ENCODE measurements at regions not wholly inside any gene's neighbourhood (a gene's known extent, or its start where the extent isn't known, plus 50 kb on each side); places are given as distances from the start of the nearest gene placed in this dataset.
"Not testable (repeated sequence)": the region's sequence is repeated elsewhere in the genome, so short reads cannot be mapped to it uniquely, and the experiment has no call there.

DNA sequence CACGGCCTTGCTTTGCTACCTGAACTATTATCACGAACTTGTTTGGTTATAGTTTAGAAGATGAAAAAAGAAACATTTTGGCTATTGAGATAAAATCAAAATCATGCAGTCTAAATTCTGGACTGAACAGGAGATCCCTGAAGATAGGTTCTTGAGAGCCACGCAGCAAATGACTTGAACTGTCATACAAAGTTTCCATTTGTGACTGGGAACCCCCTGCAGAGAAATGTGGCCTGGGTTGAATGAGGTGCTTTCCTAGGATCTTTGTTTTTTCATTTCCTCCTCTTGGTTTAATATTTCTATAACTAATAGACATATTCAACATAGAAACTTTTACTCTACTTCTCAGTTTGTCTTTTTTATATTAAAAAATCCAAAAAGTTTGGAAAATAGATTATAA lies 184.7 kb upstream of the TRPM3 start:
- TF ChIP-seq, protein P1, sequence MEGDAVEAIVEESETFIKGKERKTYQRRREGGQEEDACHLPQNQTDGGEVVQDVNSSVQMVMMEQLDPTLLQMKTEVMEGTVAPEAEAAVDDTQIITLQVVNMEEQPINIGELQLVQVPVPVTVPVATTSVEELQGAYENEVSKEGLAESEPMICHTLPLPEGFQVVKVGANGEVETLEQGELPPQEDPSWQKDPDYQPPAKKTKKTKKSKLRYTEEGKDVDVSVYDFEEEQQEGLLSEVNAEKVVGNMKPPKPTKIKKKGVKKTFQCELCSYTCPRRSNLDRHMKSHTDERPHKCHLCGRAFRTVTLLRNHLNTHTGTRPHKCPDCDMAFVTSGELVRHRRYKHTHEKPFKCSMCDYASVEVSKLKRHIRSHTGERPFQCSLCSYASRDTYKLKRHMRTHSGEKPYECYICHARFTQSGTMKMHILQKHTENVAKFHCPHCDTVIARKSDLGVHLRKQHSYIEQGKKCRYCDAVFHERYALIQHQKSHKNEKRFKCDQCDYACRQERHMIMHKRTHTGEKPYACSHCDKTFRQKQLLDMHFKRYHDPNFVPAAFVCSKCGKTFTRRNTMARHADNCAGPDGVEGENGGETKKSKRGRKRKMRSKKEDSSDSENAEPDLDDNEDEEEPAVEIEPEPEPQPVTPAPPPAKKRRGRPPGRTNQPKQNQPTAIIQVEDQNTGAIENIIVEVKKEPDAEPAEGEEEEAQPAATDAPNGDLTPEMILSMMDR (IDR thresholded peaks at IDR 0.05; ENCODE audit: control insufficient read depth, extremely low read depth, insufficient read depth): no peak
- H3K4me3 ChIP-seq (ENCODE audit: low read depth, low read length): no peak overlapping the region
- no peak for DNase-seq (ENCODE audit: low read depth)

DNA sequence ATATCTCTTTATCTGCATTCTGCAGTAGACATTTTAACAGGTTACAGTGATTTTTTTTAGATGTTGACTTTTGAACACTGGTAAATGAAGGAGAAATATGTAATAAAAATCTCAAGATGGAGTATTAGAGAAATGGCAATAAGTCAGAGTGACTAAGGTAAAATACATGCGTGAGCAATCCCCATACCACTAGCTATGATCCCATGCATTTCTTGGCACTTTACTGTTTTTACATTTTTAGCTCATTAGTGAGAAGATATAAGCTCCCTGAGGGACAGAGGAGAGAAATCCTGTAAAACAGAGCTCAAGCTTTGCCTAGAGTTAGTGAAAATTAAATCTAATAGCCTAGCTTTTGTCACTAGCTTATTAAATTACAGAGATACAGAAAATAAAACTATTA lies 181.9 kb upstream of the TRPM3 start:
- DNase-seq (ENCODE audit: low read depth): no peak
- TF ChIP-seq, protein P1 (IDR thresholded peaks at IDR 0.05; ENCODE audit: control insufficient read depth, extremely low read depth, insufficient read depth): no peak
- H3K4me3 ChIP-seq (ENCODE audit: low read depth, low read length): no peak overlapping the region

DNA sequence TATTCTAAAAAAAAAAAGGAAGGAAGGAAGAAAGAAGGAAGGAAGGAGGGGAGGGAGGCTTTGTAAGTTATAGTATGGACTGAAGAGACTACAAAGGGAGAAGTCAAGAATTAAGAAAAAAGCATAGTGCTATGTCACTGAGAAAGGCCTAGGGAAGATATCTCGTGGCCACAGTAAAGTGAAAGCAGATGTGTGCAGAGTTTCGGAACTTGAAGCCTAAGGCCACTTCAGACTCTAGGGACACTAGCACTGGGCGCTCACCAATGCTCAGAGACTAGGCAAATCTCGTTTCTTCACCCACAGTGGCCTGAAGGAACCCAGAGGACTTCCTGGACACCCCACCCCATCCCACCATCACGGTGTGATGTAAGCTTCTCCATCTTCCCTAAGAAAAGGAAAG lies 181.4 kb upstream of the TRPM3 start:
- DNase-seq (ENCODE audit: low read depth): no peak
- TF ChIP-seq, protein P1 (IDR thresholded peaks at IDR 0.05; ENCODE audit: control insufficient read depth, extremely low read depth, insufficient read depth): no peak
- H3K4me3 ChIP-seq (ENCODE audit: low read depth, low read length): no peak overlapping the region

DNA sequence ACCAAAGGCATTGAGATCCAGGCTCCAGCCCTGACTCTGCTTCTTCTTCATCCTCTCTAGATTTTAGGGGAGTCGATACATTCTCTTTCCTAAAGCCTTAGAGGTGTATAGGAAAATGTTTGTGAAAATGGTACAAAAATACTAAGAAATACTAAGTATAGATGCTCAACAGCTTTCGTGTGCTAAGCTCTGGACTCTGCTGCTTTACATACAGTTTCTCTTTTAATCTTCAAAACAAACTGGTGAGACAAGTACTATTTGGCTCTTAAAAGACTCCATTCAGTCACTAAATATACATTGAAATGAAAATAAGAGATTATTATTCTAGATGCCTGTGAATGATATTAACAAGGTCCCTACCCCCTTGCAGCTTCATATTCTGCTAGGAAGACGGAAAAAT lies 174.5 kb upstream of the TRPM3 start:
- no peak overlapping the region for H3K4me3 ChIP-seq (ENCODE audit: low read depth, low read length)
- TF ChIP-seq, protein P1 (IDR thresholded peaks at IDR 0.05; ENCODE audit: control insufficient read depth, extremely low read depth, insufficient read depth): no peak
- no peak for DNase-seq (ENCODE audit: low read depth)

DNA sequence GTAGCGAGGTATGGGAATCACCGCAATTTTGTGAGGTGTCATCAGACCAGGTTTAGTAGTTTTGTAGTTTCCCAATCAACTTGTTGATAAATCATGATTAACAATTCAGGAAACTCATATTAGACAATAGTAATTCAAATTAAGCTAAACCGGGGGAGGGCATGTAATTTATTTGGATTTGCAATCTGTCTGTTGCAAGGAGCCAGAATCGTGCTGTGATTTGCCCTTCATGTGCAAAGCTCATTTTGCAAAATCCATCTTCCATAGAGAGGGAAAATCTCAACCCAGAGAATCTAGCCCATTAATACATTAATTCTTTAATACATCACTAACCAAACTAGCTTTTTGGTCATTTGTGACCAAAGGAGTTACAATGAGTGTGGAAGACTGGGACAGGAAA lies 164.7 kb upstream of the TRPM3 start:
- DNase-seq (ENCODE audit: low read depth): no peak
- TF ChIP-seq, protein P1 (IDR thresholded peaks at IDR 0.05; ENCODE audit: control insufficient read depth, extremely low read depth, insufficient read depth): no peak
- H3K4me3 ChIP-seq (ENCODE audit: low read depth, low read length): no peak overlapping the region

DNA sequence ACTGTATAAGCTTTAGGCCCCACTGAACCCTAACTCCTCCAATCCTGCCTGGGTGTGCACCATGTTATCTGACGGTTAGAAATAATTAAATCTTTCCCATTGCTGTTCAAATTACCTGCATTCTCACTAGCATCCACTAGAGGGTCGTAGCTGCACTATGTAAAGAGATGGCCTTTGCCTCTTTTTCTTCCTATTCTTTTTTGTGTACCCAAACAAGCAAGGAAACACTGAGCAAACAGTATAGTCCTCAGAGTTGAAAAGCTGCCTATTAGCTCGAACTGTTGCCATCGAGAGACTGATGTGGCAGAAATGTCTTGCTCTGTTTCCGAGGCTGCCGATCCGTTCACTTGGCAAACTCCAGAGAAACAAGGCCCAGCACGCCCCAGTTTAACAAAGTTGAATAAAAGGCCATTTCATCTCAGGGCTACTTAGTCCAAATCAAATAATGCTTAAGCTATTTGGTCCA lies 163.8 kb upstream of the TRPM3 start:
- H3K4me3 ChIP-seq (ENCODE audit: low read depth, low read length): no peak overlapping the region
- peak; percentile 80 for DNase-seq (ENCODE audit: low read depth)
- TF ChIP-seq, protein P1 (IDR thresholded peaks at IDR 0.05; ENCODE audit: control insufficient read depth, extremely low read depth, insufficient read depth): peak; percentile 91

DNA sequence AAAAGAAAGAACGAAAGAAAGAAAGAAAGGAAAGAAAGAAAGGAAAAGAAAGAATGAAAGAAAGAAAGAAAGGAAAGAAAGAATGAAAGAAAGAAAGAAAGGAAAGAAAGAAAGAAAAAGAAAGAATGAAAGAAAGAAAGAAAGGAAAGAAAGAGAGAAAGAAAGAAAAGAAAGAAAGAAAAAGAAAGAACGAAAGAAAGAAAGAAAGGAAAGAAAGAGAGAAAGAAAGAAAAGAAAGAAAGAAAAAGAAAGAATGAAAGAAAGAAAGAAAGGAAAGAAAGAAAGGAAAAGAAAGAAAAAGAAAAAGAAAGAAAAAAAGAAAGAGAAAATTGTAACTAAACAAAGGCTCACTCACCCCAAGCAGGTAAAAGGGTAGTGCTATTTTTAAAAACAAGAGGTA lies 160.7 kb upstream of the TRPM3 start:
- H3K4me3 ChIP-seq (ENCODE audit: low read depth, low read length); DNase-seq (ENCODE audit: low read depth): not testable (repeated sequence)
